ENCODE measurements at regions not wholly inside any gene's neighbourhood (a gene's known extent, or its start where the extent isn't known, plus 50 kb on each side); places are given as distances from the start of the nearest gene placed in this dataset.

- no peak for ATAC-seq
Measured at GRCh38 chr6:3636060-3636459, 115.5 kb downstream of the PXDC1 start.

GRCh38 chr6:3635482-3635881 lies 116.0 kb downstream of the PXDC1 start:
- Histone ChIP-seq H3K27me3 (no peaks in the 10 kb centered on the region), H3K36me3 (no peaks in the 10 kb centered on the region), H3K9me3 (no peaks in the 10 kb centered on the region), H3K4me1 (no peaks in the 10 kb centered on the region), H3K27ac (no peak overlapping the region), H3K4me3 (no peak overlapping the region)
- WGBS, 2 donors (ENCODE audit: low coverage in 1 of 2) = 71 to 100% methylated on average over 2 of the region's 4 CpGs
- TF ChIP-seq EP300 (IDR thresholded peaks at IDR 0.05) (no peak), POLR2AphosphoS5 (IDR thresholded peaks at IDR 0.05) (no peak), CTCF (IDR thresholded peaks at IDR 0.05) (no peak), POLR2A (IDR thresholded peaks at IDR 0.05) (no peak)
- ATAC-seq = no peak

More at GRCh38 chr6:3636060-3636459, 115.5 kb downstream of the PXDC1 start:
- TF ChIP-seq CTCF (IDR thresholded peaks at IDR 0.05) (no peak), POLR2AphosphoS5 (IDR thresholded peaks at IDR 0.05) (no peak), EP300 (IDR thresholded peaks at IDR 0.05) (no peak), POLR2A (IDR thresholded peaks at IDR 0.05) (no peak)
- H3K4me3 ChIP-seq = no peak overlapping the region
- H3K4me1 ChIP-seq = no peaks in the 10 kb centered on the region
- 81 to 95% methylated on average over 4 to 7 of the region's 8 CpGs for WGBS, 2 donors (ENCODE audit: low coverage in 1 of 2)
- no peak overlapping the region for H3K27ac ChIP-seq
- H3K36me3 ChIP-seq = no peaks in the 10 kb centered on the region
- no peaks in the 10 kb centered on the region for H3K9me3 ChIP-seq
- no peaks in the 10 kb centered on the region for H3K27me3 ChIP-seq

GRCh38 chr6:3634280-3634816 lies 117.2 kb downstream of the PXDC1 start:
- Histone ChIP-seq H3K27me3 (no peaks in the 10 kb centered on the region), H3K9me3 (no peaks in the 10 kb centered on the region), H3K4me3 (no peak overlapping the region), H3K4me1 (no peaks in the 10 kb centered on the region), H3K27ac (no peak overlapping the region), H3K36me3 (no peaks in the 10 kb centered on the region)
- TF ChIP-seq CTCF (IDR thresholded peaks at IDR 0.05) = no peak
- no peak for TF ChIP-seq POLR2AphosphoS5 (IDR thresholded peaks at IDR 0.05)
- no peak for TF ChIP-seq POLR2A (IDR thresholded peaks at IDR 0.05)
- no peak for TF ChIP-seq EP300 (IDR thresholded peaks at IDR 0.05)
- ATAC-seq = no peak
- WGBS, 2 donors (ENCODE audit: low coverage in 1 of 2) = 75 to 85% methylated on average over 5 of the region's 5 CpGs

GRCh38 chr6:3633711-3634110 lies 117.8 kb downstream of the PXDC1 start:
- Histone ChIP-seq H3K27ac (no peak overlapping the region), H3K4me3 (no peak overlapping the region)
- 86% methylated on average over 1 of the region's 5 CpGs; no CpG with 5 or more reads in 1 of the 2 donors for WGBS, 2 donors (ENCODE audit: low coverage in 1 of 2)

More at GRCh38 chr6:3633711-3634110, 117.8 kb downstream of the PXDC1 start:
- Histone ChIP-seq H3K27me3 (no peaks in the 10 kb centered on the region), H3K4me1 (peaks cover 0 to 3% (median 3%) of the 10 kb centered on the region in 3 donors), H3K9me3 (no peaks in the 10 kb centered on the region), H3K36me3 (no peaks in the 10 kb centered on the region)
- no peak for ATAC-seq
- TF ChIP-seq CTCF (IDR thresholded peaks at IDR 0.05) (no peak), POLR2AphosphoS5 (IDR thresholded peaks at IDR 0.05) (no peak), POLR2A (IDR thresholded peaks at IDR 0.05) (no peak), EP300 (IDR thresholded peaks at IDR 0.05) (no peak)

Data from gastroesophageal sphincter (tissue), 4 donors.